SH-SY5Y (cell line): ENCODE measurements at regions not wholly inside any gene's neighbourhood (a gene's known extent, or its start where the extent isn't known, plus 50 kb on each side); places are given as distances from the start of the nearest gene placed in this dataset.

Experiments used
- GATA2 ChIP-seq: IDR thresholded peaks from 2 replicates; pipeline ENCODE4 v1.6.1; 2011; ENCODE audit warnings: mild to moderate bottlenecking, low read depth, low read length
- GATA3 ChIP-seq: IDR thresholded peaks from 2 replicates; pipeline ENCODE4 v1.6.1; 2011; ENCODE audit warnings: low read depth, mild to moderate bottlenecking, low read length, moderate library complexity

GRCh38 chr2:192499476-192499875 is 304.7 kb upstream of the TMEFF2 start:
- TF ChIP-seq GATA3: no peak
- no peak for TF ChIP-seq GATA2
